Osteoblast (primary cell): ENCODE measurements at regions not wholly inside any gene's neighbourhood (a gene's known extent, or its start where the extent isn't known, plus 50 kb on each side); places are given as distances from the start of the nearest gene placed in this dataset.

Experiments
- DNase-seq: peaks from one replicate; pipeline ENCODE4 v3.0.0; 2011; ENCODE audit warnings: low spot score, mixed read lengths; ENCODE audit not compliant: insufficient read length; ENCODE audit errors: missing footprints
- H2AFZ ChIP-seq: 2 replicates; pipeline ENCODE4 v1.6.0; 2011; ENCODE audit warnings: mild to moderate bottlenecking, low read length
- H3K27ac ChIP-seq: 2 replicates; pipeline ENCODE4 v1.5.1; 2011; ENCODE audit warnings: mild to moderate bottlenecking, low read depth, low read length, moderate library complexity
- H3K27me3 ChIP-seq: 2 replicates; pipeline ENCODE4 v1.6.0; 2012; ENCODE audit warnings: mild to moderate bottlenecking, control low read depth, inconsistent platforms, low read length, moderate library complexity; ENCODE audit not compliant: insufficient read depth
- H3K36me3 ChIP-seq: 2 replicates; pipeline ENCODE4 v1.5.1; 2011; ENCODE audit warnings: mild to moderate bottlenecking, low read length, control low read depth, moderate library complexity; ENCODE audit not compliant: insufficient read depth
- H3K4me1 ChIP-seq: 2 replicates; pipeline ENCODE4 v1.5.1; 2011; ENCODE audit warnings: mild to moderate bottlenecking, low read length, control low read depth, moderate library complexity; ENCODE audit not compliant: insufficient read depth
- H3K4me2 ChIP-seq: 2 replicates; pipeline ENCODE4 v1.6.0; 2011; ENCODE audit warnings: mild to moderate bottlenecking, low read length; ENCODE audit not compliant: insufficient read depth
- H3K4me3 ChIP-seq: fragments of 200-600 bp; sonication (generic); 3 replicates; pipeline ENCODE4 v1.5.1; 2012; ENCODE audit warnings: mild to moderate bottlenecking, low read length, inconsistent platforms; ENCODE audit not compliant: insufficient read depth
- H3K79me2 ChIP-seq: 2 replicates; pipeline ENCODE4 v1.6.0; 2012; ENCODE audit warnings: mild to moderate bottlenecking, low read length, control low read depth, inconsistent platforms; ENCODE audit not compliant: insufficient read depth
- H3K9me3 ChIP-seq: 2 replicates; pipeline ENCODE4 v1.5.1; 2011; ENCODE audit warnings: low read depth, low read length, control low read depth
- H4K20me1 ChIP-seq: 2 replicates; pipeline ENCODE4 v1.6.0; 2012; ENCODE audit warnings: mild to moderate bottlenecking, low read length, control low read depth; ENCODE audit not compliant: insufficient read depth
- TF ChIP-seq, protein P1 (sequence below): IDR thresholded peaks from 2 replicates; pipeline ENCODE4 v1.5.1; 2011; ENCODE audit warnings: mild to moderate bottlenecking, low read depth, low read length, moderate library complexity; ENCODE audit errors: extremely low read depth

- H3K79me2 ChIP-seq, result no peaks in the 10 kb centered on the region
- H4K20me1 ChIP-seq, result no peaks in the 10 kb centered on the region
- H3K4me2 ChIP-seq, result no peak overlapping the region
- H3K9me3 ChIP-seq, result no peaks in the 10 kb centered on the region
- no peak overlapping the region for H2AFZ ChIP-seq
- no peak for DNase-seq
- no peak overlapping the region for H3K4me3 ChIP-seq
- H3K27ac ChIP-seq, result no peak overlapping the region
- TF ChIP-seq, protein P1, sequence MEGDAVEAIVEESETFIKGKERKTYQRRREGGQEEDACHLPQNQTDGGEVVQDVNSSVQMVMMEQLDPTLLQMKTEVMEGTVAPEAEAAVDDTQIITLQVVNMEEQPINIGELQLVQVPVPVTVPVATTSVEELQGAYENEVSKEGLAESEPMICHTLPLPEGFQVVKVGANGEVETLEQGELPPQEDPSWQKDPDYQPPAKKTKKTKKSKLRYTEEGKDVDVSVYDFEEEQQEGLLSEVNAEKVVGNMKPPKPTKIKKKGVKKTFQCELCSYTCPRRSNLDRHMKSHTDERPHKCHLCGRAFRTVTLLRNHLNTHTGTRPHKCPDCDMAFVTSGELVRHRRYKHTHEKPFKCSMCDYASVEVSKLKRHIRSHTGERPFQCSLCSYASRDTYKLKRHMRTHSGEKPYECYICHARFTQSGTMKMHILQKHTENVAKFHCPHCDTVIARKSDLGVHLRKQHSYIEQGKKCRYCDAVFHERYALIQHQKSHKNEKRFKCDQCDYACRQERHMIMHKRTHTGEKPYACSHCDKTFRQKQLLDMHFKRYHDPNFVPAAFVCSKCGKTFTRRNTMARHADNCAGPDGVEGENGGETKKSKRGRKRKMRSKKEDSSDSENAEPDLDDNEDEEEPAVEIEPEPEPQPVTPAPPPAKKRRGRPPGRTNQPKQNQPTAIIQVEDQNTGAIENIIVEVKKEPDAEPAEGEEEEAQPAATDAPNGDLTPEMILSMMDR, result no peak
- peaks cover 38% of the 10 kb centered on the region for H3K4me1 ChIP-seq
- H3K36me3 ChIP-seq, result no peaks in the 10 kb centered on the region
- H3K27me3 ChIP-seq, result no peaks in the 10 kb centered on the region
Observed at GRCh38 chr5:158381614-158382160, 522.7 kb upstream of the CLINT1 start.

GRCh38 chr5:158380661-158381060 lies 521.7 kb upstream of the CLINT1 start:
- Histone ChIP-seq H3K4me3 (no peak overlapping the region), H3K36me3 (no peaks in the 10 kb centered on the region), H3K4me1 (peaks cover 37% of the 10 kb centered on the region), H3K4me2 (no peak overlapping the region), H3K79me2 (no peaks in the 10 kb centered on the region), H3K27ac (no peak overlapping the region), H4K20me1 (no peaks in the 10 kb centered on the region), H2AFZ (no peak overlapping the region), H3K27me3 (no peaks in the 10 kb centered on the region), H3K9me3 (no peaks in the 10 kb centered on the region)
- TF ChIP-seq, protein P1, result no peak
- no peak for DNase-seq

DNA sequence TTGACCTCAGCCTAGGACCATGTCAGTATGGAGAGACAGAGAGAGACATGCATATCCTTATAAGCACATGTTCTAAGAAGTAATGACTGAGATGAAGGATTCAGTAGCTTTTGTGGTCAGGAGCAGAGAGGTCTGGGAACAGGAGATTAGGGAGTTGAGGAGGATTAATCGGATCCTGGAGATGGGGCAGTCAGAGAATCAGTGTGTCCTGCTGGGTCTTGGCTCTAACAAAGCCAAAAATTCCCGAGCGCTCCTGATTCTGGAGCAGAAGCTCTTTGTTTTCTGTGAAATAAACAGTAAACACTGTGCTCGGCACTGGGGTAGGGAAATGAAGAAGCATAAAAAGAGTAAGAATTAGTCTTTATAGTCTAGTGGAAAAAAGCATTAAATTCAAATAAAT lies 520.0 kb upstream of the CLINT1 start:
- DNase-seq, result no peak
- Histone ChIP-seq H3K9me3 (no peaks in the 10 kb centered on the region), H3K4me1 (peaks cover 20% of the 10 kb centered on the region), H4K20me1 (no peaks in the 10 kb centered on the region), H3K4me3 (no peak overlapping the region), H3K4me2 (no peak overlapping the region), H3K27ac (no peak overlapping the region), H2AFZ (no peak overlapping the region), H3K36me3 (no peaks in the 10 kb centered on the region), H3K27me3 (no peaks in the 10 kb centered on the region), H3K79me2 (no peaks in the 10 kb centered on the region)
- TF ChIP-seq, protein P1, result no peak

DNA sequence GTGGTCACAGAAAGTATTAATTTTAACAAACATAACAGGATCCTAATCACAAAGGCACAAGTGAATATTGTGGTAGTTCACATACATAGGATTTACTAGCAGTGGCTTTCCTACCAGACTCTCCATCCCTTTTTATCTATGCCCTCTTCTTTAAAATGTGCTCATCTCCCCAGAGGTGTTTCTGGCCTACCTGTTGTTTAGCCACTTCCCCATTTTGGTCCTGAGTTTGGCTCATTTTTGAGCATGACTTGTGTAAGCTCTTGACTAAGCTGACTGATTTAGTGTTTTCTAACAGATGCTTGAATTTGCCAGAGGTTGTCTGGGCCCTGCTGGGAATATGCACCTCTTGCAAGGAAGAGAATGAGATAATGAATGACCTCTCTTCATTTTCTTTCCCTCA lies 517.7 kb upstream of the CLINT1 start:
- no peaks in the 10 kb centered on the region for H3K79me2 ChIP-seq
- no peaks in the 10 kb centered on the region for H3K9me3 ChIP-seq
- H3K4me2 ChIP-seq, result no peak overlapping the region
- TF ChIP-seq, protein P1, result no peak
- H3K4me1 ChIP-seq, result no peaks in the 10 kb centered on the region
- H3K36me3 ChIP-seq, result no peaks in the 10 kb centered on the region
- H2AFZ ChIP-seq, result no peak overlapping the region
- no peak overlapping the region for H3K4me3 ChIP-seq
- no peak for DNase-seq
- H4K20me1 ChIP-seq, result no peaks in the 10 kb centered on the region
- H3K27me3 ChIP-seq, result no peaks in the 10 kb centered on the region
- no peak overlapping the region for H3K27ac ChIP-seq
